NCI-H1694 treated with DMSO at 0.1 percent for 48 hours (cell line): ENCODE measurements at regions not wholly inside any gene's neighbourhood (a gene's known extent, or its start where the extent isn't known, plus 50 kb on each side); places are given as distances from the start of the nearest gene placed in this dataset.
A peak's percentile ranks its signal among the peaks of the same experiment; 100 is the strongest.

Experiments
- DNase-seq: peaks from one replicate; lab custom pipeline; 2025; lab: John Stamatoyannopoulos, UW

- no peak for DNase-seq
These were observed 65.2 kb downstream of the OTX2 start for GRCh38 chr14:56745097-56745496.

- peak; percentile 35 for DNase-seq
These were observed 66.3 kb downstream of the OTX2 start for GRCh38 chr14:56744016-56744415.

- DNase-seq: no peak
These were observed 67.8 kb downstream of the OTX2 start for GRCh38 chr14:56742391-56742878.

GRCh38 chr14:56741325-56741724 lies 69.0 kb downstream of the OTX2 start:
- no peak for DNase-seq

- DNase-seq: no peak
These were observed 72.3 kb downstream of the OTX2 start for GRCh38 chr14:56738020-56738419.

GRCh38 chr14:56733396-56733795 lies 76.9 kb downstream of the OTX2 start:
- DNase-seq: no peak

GRCh38 chr14:56731187-56731586 lies 79.1 kb downstream of the OTX2 start:
- DNase-seq: no peak

- DNase-seq: no peak
These were observed 79.6 kb downstream of the OTX2 start for GRCh38 chr14:56730538-56731145.

GRCh38 chr14:56724013-56724412 lies 86.3 kb downstream of the OTX2 start:
- DNase-seq: no peak

GRCh38 chr14:56723418-56723817 lies 86.9 kb downstream of the OTX2 start:
- DNase-seq: no peak

- no peak for DNase-seq
These were observed 89.4 kb downstream of the OTX2 start for GRCh38 chr14:56720703-56721460.

- DNase-seq: no peak
These were observed 92.0 kb downstream of the OTX2 start for GRCh38 chr14:56718312-56718711.

GRCh38 chr14:56716705-56717104 lies 93.6 kb downstream of the OTX2 start:
- DNase-seq: no peak

- DNase-seq: no peak
These were observed 94.3 kb downstream of the OTX2 start for GRCh38 chr14:56715938-56716337.

- DNase-seq: no peak
These were observed 101.1 kb downstream of the OTX2 start for GRCh38 chr14:56709201-56709600.

GRCh38 chr14:56708704-56709103 lies 101.6 kb downstream of the OTX2 start:
- no peak for DNase-seq

- no peak for DNase-seq
These were observed 106.3 kb downstream of the OTX2 start for GRCh38 chr14:56703947-56704346.

- no peak for DNase-seq
These were observed 107.8 kb downstream of the OTX2 start for GRCh38 chr14:56702515-56702914.
